Testis (tissue), 2 donors: ENCODE measurements at regions not wholly inside any gene's neighbourhood (a gene's known extent, or its start where the extent isn't known, plus 50 kb on each side); places are given as distances from the start of the nearest gene placed in this dataset.

Experiments
- CTCF ChIP-seq, 3 experiments: fragments of 450-650 bp in 2 of 3; fragments of 200-600 bp in 1 of 3; sonication (generic) in 1 of 3; IDR thresholded peaks; one replicate each; pipeline ENCODE4 v1.5.1; 2016 to 2019; ENCODE audit warnings: antibody characterized with exemption in 3 of 3, mild to moderate bottlenecking in 2 of 3, moderate library complexity in 1 of 3
- POLR2A ChIP-seq: fragments of 450-650 bp; IDR thresholded peaks from one replicate; pipeline ENCODE4 v1.6.1; 2017; ENCODE audit warnings: antibody characterized with exemption, mild to moderate bottlenecking, moderate library complexity

- no peak for TF ChIP-seq CTCF (IDR thresholded peaks at IDR 0.05)
- no peak for TF ChIP-seq POLR2A
These were observed 284.9 kb upstream of the RUNX1 start for GRCh38 chr21:35333831-35334618.
